ENCODE measurements at regions not wholly inside any gene's neighbourhood (a gene's known extent, or its start where the extent isn't known, plus 50 kb on each side); places are given as distances from the start of the nearest gene placed in this dataset.
"Not testable (repeated sequence)": the region's sequence is repeated elsewhere in the genome, so short reads cannot be mapped to it uniquely, and the experiment has no call there.

- DNase-seq: no peak
These were observed 179.9 kb downstream of the ADSS2 start for GRCh38 chr1:244271691-244272308.

DNA sequence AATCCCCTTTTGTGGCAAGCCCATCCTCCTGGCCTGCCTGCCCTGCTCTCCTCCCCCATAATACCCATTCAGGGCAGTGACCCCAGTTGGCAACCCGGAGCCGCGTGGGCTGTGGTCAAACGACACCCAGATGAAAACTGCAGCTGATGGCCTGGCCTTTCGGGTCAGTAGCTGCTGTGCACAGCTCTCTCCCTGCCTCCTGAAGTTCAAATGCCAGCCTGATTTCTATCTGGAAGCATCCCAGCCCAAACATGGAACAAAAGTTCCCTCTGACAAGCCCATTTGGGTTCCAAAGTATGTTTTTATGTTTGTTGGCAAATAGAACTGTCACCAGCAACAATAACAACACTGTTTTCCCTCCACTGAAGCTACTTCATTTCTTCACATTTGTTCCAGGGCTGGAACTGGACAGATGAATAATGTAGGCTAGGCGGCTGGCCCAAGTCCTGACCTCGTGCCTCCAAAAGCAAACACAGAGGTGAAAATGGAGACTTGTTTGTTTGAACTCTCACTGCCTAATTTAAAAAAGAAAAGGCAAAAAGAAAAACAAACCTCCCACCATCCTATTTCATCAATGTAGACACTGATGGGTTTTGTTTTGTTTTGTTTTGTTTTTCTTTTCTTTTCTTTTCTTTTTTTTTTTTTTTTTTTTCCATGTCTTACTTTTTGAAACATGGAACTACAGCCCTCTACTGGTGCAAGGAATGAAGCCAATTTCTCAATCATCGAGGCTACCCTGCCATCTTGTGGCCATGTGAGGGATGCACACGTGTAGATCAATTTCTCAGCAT is 179.0 kb downstream of the ADSS2 start:
- peak; percentile 62 for DNase-seq

DNA sequence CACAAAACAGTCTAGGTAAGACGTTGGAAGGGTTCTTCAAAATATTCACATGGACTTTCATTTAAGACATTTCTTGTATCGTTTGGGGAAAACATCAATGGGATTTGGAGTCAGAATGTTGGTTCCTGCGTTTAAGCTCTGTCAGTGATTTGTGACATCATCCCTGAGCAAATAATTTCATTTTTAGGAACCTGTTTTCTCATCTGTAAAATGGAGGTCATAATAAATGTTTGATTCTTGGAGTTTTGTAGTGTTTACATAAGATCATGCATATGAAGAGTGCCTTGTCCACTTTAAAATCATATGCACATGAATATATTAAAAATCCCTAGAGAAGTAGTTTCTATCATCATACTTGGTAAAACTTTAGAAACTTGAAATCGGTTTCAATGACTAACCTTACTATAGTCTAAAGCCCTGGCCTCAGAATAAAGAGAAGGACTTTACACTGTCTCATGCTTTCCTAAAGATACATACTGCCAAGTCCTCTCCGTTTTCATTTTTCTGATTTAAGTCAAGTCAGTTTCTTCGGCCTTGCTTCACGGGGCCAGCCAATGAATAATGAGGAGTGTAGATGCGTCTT is 178.4 kb downstream of the ADSS2 start:
- peak; percentile 53 for DNase-seq

- peak; percentile 53 for DNase-seq
These were observed 177.7 kb downstream of the ADSS2 start for GRCh38 chr1:244273845-244274619.

DNA sequence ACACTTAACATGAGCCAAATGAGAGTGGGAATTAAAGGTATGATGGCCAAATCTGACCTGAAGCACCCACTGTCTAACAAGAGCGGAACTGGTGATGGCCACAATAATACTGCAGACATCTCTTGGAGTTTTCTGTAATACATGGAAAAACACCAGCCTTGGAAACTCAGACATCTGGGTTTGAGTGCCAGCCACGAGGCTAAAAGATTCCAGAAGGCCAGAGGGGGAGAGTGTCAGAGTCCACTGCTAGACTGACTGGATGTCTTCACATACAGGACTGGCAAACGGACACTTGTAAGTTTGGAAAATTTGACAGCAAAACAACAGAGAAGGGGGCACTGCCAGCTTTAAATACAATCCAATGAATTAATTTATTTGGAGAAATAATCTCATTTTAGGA is 175.1 kb downstream of the ADSS2 start:
- DNase-seq: no peak

- no peak for DNase-seq
These were observed 171.5 kb downstream of the ADSS2 start for GRCh38 chr1:244280201-244280600.

DNA sequence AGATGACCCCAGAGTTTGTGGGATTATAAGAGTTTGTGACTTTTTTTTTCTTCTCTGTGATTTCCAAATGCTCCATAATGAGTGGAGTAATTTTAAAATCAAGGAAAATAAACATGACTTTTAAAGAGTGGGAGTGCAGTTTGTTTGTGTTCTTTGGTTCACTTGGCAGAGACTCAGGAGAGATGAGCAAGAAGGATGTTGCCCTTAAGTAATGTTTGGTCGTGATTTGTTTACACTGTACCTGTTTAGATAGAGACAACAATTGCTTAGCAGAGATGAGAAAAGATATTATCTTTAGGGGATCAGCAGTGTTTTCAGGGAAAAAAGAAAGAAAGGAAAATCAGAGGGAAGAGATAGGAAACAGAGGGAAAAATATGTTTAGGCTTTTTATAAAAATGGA is 170.8 kb downstream of the ADSS2 start:
- DNase-seq: no peak

GRCh38 chr1:244283772-244284171 is 167.9 kb downstream of the ADSS2 start:
- no peak for DNase-seq

GRCh38 chr1:244284641-244285156 is 167.0 kb downstream of the ADSS2 start:
- no peak for DNase-seq

DNA sequence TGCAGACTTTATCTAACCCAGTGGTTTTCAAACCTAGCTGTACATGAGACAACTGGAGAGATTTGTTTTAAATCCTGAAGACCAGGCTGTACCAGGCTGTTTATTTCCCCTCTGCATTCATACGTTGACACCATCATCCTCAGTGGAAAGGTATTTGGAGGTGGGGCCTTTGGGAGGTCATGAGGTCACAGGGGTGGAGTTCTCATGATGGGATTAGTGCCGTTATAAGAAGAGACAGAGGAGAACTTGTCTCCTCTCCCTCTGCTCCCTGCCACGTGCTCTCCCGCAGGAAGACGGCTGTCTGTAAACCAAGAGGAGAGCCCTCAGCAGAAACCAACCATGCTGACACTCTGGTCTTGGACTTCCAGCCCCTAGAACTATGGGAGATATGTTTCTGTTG is 165.4 kb downstream of the ADSS2 start:
- no peak for DNase-seq

GRCh38 chr1:244287726-244288125 is 164.0 kb downstream of the ADSS2 start:
- DNase-seq: no peak

DNA sequence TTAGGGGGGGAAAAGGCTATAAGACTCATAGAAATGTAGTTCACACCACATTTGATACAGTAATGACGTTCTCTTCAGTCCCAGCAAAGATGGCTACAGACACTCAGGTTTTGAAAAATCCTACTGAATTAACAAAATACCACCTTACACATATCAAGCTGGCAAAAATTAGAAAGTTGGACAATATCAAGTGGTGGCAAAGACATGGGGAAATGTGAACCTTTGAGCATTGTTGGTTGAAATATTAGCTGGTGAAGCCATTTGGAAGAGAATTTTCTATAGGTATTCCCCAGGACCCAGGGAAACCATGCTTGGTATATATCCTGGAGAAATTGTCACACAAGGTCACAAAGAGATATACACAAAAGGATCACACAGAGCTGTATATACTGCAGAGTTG is 163.0 kb downstream of the ADSS2 start:
- no peak for DNase-seq

- DNase-seq: no peak
These were observed 161.5 kb downstream of the ADSS2 start for GRCh38 chr1:244289991-244290785.

DNA sequence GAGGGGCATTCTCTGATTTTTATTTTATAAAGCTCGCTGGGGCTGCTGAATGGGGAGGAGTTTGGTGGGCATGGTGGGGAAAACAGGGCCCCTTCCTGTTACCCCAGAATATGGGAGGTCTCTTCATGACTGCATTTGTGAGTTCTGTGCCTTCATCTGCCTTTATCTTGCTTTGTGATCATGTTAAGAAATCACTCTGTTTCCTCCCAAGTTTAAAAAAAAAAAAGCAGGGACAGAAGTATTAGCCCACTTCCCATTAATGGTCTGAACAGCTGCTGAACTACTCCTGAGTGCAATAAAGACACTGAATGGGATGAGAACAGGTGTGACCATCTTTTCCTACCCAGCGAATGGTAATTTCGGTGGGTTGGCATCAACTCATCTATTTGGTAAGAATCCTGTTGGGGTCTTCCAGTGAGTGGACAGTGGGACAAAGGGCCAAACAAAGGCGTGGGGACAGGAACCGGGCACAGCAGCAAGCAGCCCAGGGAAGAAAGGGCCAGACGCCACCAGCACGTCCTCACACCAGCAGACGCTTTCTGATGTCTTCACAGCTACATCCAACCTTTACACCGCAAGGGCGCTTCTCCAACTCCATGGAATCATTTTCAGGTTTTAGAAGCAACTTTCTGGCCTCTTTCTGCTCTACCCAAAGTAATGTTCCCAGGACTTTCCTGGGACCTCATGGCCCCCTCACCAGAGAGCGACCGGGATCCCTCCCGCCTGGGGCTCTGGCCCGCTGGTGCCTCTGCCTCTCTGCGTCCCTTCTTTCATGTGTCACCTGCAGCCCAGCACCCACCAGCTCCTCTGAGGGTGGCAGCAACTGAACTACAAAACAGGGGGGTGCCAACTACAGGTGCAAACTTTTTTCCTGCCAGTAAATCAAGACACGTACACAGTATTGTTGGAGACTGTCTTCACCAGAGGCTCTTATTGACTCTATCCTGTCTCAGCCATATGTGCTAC is 160.2 kb downstream of the ADSS2 start:
- DNase-seq: no peak

GRCh38 chr1:244294599-244295224 is 157.0 kb downstream of the ADSS2 start:
- DNase-seq: no peak

DNA sequence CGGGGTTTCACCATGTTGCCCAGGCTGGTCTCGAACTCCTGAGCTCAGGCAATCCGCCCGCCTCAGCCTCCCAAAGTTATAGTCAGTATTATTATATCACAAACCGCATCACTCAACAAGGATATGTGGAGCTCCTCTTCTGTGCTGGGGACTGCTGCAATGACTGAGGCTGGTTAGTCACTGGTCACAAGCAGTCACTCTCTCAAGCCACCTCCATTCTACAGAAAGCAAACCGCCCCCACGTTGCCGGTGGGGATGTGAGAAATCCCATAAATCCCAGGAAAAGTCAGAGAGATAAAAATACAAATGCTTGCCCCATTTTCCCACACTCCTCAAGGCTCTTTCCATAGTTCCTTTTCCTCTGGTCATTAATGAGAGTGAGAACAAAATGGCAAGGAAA is 155.7 kb downstream of the ADSS2 start:
- no peak for DNase-seq

DNA sequence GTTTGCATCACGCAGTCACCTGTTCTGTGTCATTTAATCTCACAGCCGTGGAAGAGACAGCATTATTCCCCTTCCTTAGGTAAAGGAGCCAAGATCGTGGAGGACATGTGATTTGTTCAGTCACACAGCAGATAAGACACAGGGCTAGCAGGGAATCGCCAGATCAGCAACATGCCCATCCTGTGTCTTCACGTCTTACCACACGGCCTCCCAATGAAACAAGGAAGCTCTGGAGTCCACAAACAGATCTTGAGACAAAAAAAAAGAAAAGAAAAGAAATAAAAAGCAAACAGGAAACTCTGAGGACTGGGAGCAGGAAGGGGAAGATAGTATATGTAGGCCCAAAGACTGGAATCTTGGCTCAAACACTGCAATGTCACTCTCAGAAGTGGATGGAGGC is 155.3 kb downstream of the ADSS2 start:
- DNase-seq: no peak

- DNase-seq: no peak
These were observed 154.6 kb downstream of the ADSS2 start for GRCh38 chr1:244297087-244297486.

DNA sequence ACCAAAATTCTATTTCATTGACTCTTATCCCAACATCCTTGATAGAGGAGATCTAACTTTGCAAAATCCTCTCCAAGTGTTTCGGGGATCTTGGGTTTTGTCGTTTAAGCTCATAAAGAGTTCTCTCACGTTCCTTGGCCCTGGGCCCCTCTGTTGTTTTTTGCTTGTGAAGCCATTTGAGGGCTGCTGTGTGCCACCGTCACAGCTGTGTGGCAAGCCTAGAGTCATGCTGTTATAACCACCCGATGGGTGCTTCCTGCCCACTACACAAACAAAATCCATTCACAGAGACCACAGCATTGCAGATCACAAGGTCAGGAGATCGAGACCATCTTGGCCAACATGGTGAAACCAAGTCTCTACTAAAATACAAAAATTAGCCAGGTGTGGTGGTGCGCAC is 154.1 kb downstream of the ADSS2 start:
- DNase-seq: no peak

DNA sequence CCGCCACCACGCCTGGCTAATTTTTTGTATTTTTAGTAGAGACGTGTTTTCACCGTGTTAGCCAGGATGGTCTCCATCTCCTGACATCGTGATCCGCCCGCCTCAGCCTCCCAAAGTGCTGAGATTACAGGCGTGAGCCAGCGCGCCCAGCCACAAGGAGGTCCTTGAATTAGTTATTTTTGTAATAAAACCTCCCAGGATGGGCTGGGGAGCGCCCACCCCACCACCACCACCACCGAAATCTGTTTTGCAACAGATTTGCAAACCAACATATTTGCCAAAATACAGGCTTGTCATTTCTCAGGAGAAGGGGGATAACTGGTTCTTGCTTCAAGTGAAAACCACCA is 151.7 kb downstream of the ADSS2 start:
- DNase-seq: not testable (repeated sequence)

- DNase-seq: no peak
These were observed 150.0 kb downstream of the ADSS2 start for GRCh38 chr1:244301595-244302130.
